NCI-H2107 (cell line): ENCODE measurements at regions not wholly inside any gene's neighbourhood (a gene's known extent, or its start where the extent isn't known, plus 50 kb on each side); places are given as distances from the start of the nearest gene placed in this dataset.

Source experiments
- DNase-seq: peaks from one replicate; lab custom pipeline; 2025; lab: John Stamatoyannopoulos, UW

DNA sequence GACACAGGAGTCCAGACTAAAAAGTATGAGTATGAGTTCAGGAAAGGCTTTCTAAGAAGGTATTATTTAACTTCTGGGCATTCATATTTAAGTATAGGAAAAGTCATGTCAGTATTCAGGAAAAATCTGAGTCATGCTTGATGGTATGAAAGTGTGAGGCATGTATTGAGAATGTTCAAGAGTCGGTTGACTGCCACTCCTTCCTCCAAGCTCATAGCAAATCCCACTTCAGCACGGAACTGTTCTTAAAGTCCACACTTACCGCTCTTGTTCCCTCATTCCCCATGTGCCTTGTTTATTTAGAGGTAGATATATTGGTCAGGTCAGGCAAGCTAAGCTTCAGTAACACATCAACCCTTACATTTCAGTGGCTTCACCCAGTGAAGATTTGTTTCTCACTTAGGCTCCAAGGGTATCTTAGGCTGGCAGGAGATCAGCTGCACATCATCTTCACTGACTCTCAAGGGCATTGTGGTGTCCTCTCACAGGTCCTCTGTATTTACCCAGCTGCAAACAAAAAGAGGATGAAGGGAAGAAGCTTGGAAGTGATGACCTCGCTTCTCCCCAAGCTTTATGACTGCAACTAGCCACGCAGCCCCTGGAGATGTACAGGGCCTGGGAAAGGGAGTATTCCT is 1189.2 kb downstream of the EFNB2 start:
- no peak for DNase-seq

DNA sequence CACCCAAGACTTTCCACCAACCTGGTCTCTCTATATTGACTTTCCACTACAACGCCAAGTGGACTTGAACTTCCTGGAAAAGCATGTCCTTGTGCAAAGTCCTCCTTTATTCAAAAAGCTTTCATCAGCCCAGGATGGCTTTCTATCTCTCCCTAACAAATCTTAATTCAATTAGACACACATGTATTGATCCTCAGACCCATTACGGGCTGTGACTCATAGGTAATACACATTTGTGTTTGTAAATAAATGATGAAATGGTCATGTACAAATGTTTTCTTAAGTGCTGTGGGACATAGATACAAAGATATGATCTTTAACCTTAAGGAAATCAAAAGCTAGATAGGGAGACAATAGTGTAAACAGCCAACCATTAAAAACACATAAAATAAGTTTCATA is 1189.7 kb downstream of the EFNB2 start:
- no peak for DNase-seq

DNA sequence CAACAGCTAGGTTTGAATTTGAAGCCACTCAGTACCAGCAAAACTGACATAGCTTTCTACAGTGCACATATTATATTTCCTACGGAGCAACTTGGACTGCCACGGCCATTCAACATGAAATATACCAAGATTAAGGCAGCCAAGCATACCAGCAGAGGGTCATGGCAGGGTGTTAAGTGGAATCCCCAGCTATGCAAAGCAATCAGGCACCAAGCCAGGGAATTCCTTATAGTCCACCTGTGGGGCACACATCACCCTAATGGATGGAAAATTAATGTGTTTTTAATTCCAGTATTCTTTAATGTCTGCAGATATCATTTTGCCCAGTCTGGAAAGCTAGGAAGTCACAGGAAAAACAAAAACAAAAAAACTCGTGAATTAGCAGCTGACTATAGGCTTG is 1190.3 kb downstream of the EFNB2 start:
- DNase-seq: no peak

DNA sequence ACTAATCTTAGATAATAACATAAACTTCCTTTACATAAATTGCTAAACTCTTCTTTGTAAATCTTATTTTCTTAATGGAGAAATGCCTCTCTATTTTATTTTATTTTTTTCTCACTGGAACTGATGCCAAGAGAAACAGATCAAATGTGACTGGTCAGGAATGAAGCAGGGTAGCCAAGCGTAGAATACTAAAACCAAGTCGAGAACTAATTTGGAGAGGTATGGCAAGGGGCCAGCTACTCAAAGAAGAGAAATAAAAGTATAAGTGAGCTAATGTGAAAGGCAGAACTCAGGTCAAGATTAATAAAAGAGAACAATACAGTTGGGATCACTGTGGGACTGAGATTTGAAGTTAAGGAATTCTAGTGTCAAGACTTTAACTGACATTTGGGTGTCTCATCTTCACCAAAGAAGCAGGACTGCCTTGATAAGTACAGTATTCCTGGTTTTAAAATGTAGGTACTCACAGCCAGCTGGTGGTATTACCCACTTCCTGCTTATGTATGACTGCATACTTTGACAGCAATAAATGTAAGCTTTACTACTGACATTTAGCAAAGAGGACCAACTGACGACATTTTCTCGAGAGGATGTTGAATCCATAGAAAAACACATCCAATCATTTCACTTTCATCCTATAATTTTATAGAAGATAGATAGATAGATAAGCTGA is 1192.2 kb downstream of the EFNB2 start:
- DNase-seq: no peak

DNA sequence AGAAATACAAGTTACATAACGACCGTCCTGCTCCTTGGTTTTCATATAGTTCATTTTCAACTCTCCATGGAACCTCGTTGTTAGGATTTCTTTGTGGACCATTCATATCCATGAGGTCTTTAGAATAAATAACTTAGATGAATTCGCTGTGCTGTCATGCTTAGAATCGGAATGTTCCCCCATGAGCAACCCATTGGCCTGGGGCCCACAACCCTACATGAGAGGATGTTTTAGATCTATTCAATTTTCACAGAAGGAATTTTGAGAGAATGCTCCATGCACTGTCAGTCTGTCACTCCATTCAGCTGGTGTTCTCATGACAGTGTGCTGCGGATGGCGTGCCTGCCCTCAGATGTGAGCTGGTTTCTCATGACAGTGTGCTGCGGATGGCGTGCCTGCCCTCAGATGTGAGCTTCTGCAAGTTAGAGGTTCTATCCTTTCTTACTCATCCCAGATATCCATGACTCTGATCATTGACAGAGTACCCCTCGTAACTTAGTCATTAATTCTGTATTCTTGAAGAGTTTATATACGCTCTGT is 1193.1 kb downstream of the EFNB2 start:
- DNase-seq: no peak

DNA sequence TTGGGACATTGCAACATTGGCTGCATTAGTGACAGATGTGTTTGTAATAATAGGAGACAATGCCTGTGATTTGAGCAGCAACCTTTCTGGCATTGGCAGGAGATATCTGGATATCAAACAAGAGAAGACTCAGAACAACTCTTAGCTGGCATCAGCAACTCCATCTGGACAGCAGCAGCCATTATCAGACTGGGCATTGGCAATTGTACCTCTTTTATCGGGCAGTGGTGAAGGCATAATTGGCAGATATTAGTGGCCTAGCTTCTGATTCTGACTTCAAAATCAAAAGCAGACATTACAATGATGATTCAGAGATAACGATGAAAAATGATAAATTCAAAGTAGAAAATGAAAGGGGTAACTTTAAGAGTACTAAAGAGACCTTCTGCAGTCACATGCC is 1193.7 kb downstream of the EFNB2 start:
- no peak for DNase-seq

DNA sequence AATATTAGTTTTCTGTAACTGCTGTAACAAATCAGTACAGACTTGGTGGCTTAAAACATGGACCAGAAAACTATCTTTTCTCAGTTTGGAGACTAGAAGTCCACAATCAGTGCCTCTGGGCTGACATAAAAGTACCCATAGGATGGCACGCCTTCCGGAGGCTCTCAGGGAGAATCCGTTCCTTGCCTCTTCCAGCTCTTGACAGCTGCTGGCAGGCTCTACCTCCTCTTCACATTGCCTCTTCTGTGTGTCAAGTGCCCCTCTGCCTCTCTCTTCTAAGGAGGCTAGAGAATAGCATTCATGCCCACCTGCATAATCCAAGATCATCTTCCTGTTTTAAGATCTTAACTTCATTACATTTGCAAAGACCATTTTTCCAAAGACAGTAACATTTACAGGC is 1194.2 kb downstream of the EFNB2 start:
- no peak for DNase-seq

DNA sequence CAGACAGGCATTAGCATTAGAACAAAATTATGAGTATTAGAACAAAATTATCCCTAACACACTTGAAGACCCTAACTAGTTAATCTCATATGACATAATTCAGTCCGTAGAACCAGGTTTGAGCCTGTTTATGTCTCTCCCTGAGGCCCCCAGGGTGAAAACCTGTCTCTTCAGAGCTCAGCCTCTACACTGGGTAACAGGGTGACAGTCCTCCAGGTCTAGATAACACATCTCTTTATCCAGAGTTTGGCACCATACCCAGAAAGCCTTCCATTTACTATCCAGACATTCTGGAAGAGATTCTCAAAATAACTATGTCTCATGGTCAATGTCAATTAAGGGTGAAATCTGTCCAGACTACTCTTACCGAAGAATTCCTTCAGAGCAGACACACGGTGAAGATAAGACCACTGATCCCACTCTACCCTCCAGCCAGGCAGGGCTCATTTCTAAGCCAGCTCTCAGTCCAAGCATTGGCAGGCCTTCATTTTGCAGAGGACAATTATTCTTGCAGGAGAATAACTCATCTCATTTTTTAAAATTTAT is 1195.3 kb downstream of the EFNB2 start:
- no peak for DNase-seq

DNA sequence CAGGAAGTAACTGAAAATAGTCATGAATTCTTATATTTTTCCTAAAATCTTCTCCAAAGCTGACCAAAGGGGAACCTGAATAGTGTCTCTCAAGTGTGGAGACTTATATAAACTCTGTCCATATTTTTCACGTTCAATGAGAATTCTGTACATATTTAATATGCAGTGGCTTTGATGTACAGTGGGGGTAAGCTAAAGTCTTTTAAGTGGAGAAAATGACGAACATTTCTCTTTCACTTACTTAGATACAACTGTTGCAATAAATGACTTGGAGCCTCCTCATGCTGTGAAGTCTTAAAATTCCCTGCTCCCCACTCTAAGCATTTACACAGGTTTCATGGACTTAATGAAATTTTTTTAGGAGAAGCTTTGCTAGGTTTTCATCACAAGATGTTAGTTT is 1196.7 kb downstream of the EFNB2 start:
- no peak for DNase-seq

DNA sequence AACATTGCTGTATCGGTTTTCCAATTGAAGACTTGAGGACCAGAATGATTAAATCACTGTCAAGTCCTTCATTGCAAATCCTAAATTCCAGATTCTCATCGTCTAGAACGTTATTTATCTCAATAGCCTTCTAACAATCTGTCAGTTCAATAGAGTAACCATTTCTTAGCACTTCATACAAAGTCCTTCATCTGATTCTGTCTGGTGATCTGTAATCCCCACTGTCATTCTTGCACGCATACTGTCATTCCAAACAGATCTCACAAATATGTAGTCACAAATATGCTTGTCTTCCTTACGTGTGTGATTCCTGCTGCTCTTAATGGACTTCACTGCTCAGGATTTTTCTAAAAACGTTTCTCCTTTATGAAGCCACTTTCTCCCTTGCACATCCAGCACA is 1197.5 kb downstream of the EFNB2 start:
- DNase-seq: no peak

DNA sequence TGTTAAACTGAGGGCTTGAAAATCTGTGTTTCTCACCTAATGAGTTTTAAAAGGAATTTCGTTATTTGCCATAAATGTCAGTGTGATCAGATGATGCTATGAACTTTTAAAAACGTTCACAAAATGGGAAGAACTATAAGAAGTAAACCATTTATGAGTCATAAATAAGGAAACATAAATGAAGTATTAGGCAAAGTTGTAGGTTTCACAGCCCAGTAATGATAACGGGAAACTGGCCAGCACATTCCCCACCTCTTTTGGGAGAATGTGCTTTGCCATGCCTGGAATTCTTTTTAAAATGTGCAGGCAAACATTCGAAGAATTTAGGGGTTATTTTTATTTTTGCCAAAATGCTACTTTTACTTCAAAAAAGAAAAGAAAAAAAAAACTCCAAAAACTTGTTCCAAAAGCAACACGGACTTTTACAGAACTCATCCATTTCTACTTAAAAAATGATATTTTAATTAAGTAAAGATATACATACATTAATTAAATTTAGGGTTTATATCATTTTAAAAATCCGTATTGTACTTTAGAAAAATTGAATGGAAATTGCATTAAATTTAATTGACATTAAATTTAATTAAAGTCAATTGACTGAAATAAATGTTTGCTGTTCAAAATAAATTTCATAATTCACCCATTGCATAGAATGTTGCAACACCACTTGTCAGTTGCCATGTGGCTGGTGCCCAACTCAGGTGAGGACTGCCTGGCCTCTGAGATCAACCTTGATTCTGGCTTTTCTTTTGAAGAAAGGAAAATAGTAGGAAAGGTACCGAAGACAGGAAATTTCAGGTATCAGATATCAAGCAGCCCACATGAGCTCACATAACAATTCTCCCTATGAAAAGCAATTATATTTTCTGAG is 1198.5 kb downstream of the EFNB2 start:
- DNase-seq: no peak

DNA sequence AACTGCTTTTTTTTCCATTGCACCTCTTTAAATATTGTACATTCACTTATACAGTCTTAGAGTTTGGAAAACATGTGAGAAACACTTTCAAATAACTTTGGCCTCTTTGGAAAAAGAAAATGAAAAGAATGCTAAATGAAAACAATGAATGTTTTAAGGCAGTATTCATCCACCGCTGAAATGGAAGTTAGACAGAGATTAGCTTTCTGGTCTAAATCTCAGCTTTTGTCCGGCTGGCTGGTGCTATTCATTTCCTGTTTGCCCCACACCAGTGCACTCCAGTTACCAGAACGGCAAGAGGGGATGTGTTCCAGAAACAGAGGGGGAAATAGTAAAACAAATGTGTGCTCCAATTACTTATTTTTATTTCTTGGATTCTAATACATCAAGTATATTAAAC is 1201.3 kb downstream of the EFNB2 start:
- DNase-seq: no peak

DNA sequence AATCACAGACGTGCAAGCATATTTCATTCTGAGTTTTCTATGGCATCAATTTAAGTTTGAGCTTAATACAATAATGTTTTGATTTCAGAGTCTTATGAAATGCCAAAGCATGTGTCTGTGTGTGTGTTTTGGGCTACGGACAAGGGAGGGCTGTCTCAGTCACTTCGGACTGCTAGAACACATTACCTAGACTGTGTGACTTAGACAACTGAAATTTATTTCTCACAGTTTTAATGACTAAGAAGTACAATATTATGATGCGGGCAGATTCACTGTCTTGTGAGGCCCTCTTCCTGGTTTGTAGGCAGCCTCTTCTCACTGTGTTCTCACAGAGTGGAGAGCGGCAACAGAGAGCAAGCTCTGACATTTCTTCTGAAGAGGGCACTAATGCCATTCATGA is 1202.0 kb downstream of the EFNB2 start:
- no peak for DNase-seq

DNA sequence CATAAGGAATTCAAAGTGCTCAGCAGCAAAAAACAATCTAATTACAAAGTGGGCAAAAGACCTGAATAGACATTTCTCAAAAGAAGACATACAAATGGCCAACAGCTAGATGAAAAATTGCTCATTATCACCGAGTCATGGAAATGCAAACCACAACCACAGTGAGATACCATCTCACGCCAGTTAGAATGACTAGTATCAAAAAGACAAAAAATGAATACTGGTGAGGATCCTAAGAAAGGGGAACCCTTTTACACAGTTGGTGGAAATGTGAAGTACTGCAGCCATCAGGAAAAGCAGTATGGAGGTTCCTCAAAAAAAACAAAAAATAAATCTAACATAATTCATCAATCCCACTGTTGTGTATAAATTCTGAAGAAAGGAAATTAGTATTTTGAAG is 1206.1 kb downstream of the EFNB2 start:
- no peak for DNase-seq

DNA sequence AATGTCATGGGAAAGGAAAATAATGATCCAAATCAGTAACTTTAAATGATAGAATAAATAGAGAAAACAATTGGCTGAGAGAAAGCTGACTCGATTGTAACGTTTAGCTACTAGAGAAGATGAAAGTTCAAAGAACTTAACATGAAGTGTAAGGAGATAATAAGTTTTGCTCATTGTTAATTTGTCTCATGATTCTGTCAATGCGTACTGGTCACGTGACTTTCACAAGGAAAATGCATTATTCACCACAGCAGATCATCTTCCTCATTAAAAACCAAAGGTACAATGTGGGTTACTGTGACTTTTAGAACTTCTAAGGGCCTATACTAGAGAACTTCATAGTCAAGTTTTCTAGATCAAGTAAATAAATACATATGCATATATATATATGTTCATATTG is 1207.2 kb downstream of the EFNB2 start:
- no peak for DNase-seq

DNA sequence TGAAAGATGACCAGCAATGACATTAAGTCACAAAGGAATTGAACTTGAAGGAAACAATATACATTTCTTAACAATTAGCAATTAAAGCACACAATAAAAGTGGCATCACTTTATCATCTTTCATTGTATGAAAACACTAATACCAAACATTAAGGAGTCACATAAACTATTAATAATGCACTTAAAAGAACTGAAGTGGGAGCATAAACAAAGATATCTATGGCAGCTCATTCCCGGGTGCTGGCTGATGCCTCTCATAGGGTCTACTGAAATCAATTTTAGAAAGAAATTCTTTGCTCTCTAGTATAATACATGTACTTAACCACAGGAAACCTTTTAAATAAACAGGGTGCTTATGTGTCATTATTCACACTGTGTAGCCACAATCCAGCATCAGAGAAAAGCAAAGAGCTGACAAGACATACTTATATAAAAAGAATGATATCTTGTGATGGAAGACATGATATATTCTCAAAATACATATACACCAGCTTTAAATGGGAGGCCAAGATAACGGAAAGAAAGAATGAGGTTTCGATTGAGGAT is 1207.8 kb downstream of the EFNB2 start:
- DNase-seq: no peak

DNA sequence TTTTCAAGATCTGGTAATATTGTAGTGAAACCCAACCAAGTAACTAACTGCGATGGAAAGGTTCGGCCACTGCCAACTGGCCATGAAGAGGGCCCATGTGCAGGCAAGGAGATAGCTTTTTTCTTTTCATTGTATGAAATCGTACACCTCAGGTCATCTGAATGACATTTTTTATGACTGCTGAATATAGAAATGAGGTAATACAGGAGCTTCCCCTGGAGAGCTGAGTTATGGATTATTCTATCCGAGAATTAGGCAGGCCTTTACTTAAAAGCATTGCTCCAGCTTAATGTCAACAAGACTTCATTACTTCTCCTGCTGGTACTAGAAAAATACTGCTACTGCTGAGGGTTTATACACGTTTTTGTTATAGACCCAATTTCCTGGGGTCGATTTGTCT is 1215.6 kb downstream of the EFNB2 start:
- no peak for DNase-seq

DNA sequence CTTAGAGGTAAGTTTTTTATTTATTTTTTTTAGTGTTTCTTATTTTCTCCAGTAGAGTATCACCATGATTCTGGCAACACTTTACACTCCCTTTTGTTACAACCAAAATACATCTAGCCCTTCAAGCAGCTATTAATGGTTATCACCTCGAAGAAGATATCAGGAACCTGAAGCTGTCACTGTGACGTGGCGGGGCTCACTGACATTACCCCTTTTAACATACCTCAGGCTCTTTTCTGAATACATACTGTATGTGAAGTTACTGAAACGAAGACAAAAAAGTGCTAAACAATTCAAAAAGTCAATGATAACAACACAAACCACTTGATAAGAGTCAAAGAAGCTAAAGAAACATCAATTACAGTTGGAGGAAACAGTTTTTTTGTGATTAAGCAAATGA is 1218.7 kb downstream of the EFNB2 start:
- no peak for DNase-seq

DNA sequence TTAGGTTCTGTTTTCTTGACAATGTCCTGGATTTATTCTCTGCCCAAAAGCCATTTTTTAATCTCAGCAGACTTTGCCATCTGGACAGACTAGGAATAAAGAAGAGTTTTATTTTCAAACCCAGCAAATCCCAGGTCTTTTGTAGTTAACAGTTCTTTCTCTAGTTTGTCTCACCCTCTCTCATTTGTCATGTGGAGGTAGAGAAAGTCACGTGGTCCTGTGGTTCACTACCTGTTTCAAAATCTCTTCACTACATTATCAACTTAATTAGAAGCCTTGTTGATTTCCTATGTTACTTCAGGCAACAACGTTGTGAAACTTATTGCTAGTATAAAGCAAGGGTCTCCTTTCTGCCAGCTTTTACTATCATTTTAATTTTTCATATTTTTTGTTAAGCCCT is 1222.6 kb downstream of the EFNB2 start:
- no peak for DNase-seq

DNA sequence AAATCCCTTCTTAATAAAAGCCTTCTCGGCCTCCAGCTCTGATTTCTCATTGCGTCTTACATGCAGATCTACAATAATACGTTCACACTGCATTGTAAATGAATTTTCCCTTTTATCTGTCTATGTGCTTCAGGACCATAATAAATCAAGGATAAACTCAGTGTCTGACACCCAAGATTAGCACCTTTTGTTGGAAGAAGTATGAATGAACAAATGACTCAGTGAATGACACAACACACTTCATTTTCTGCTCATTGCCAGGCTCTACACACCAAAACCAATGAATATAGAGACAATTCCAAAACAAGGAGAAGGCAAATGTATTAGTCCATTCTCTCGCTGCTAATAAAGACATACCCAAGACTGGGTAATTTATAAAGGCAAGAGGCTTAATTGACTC is 1224.4 kb downstream of the EFNB2 start:
- no peak for DNase-seq

DNA sequence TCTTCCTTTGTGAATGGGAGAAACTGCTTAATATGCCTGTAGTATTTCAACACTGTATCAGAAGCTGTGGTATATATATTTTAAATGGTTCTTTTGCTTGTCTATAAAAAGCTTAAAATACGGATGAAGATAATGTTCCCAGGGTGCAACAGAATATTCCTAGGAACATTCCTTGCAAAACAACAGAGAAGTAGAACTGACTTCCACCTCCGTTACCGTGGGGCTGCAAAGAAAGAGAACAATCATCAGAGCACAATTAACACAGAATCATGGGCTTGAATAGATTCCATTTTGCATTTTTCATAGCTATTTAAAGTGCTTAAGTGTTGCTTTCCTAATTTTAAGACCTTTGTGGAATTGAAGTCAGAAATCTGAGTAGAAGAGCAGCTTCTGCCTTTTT is 1227.7 kb downstream of the EFNB2 start:
- no peak for DNase-seq

DNA sequence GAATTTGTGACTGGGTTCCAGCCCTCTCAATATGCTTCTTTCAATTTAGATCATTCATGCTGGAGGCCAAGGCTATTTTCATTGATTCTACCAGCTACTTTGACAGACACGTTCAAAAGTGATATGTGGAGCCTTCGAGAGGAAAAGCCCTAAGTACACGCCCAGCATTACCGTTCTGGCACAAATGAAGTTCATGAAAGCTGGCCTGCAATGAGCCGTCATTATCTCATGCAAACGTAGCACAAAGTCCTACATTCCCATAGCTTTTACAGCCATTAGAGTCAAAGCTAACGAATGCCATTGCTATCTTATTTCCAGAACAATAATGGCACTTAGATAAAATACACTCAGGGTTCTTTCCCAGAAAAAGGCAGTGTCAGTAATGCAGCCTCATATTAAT is 1237.6 kb downstream of the EFNB2 start:
- DNase-seq: no peak
